Mucosa of descending colon (tissue), 3 donors: ENCODE measurements at regions not wholly inside any gene's neighbourhood (a gene's known extent, or its start where the extent isn't known, plus 50 kb on each side); places are given as distances from the start of the nearest gene placed in this dataset.

Source experiments
- ATAC-seq: fragments of 200-7000 bp; cut with Tn5 transposase; one replicate; pipeline ENCODE4 v1.9.1; 2020; ENCODE audit warnings: mild to moderate bottlenecking, moderate library complexity
- DNase-seq, 3 donors: peaks; one replicate each; pipeline ENCODE4 v3.0.0-alpha.2; 2020
- H3K36me3 ChIP-seq: fragments of 200-600 bp; one replicate; pipeline ENCODE4 v1.8.0; 2021; ENCODE audit warnings: low read depth, mild to moderate bottlenecking
- H3K4me1 ChIP-seq: fragments of 200-600 bp; one replicate; pipeline ENCODE4 v1.8.0; 2021; ENCODE audit warnings: low read depth, mild to moderate bottlenecking
- H3K4me3 ChIP-seq: fragments of 200-600 bp; one replicate; pipeline ENCODE4 v1.8.0; 2021; ENCODE audit warnings: mild to moderate bottlenecking
- H3K9me3 ChIP-seq: fragments of 200-600 bp; one replicate; pipeline ENCODE4 v1.8.0; 2021; ENCODE audit warnings: mild to moderate bottlenecking
- intact Hi-C, 2 donors: fragments of 100-400 bp; cut with DNase I in 1 of 2; cut with micrococcal nuclease in 1 of 2; formaldehyde crosslinking; loops; one replicate each; pipeline versions ENCODE4 v1.11.0 to v1.11.1; 2022; cut with DNase I, micrococcal nuclease
- TF ChIP-seq, protein P1 (sequence below): fragments of 200-600 bp; IDR thresholded peaks from one replicate; pipeline ENCODE4 v1.8.0; 2022; ENCODE audit warnings: antibody characterized with exemption, mild to moderate bottlenecking
- donor health status: DM: no; HTN: no; CAD: no; lungs with moderate emphysema.
- donor health status: DM: no; HTN: no; CAD: no.
- donor health status: DM: no; HTN: yes; CAD: no.

GRCh38 chr4:14434483-14434882, 567.8 kb upstream of the CPEB2 start:
- ATAC-seq: no peak
- H3K9me3 ChIP-seq: no peaks in the 10 kb centered on the region
- intact Hi-C loops: no loop called here
- TF ChIP-seq, protein P1, sequence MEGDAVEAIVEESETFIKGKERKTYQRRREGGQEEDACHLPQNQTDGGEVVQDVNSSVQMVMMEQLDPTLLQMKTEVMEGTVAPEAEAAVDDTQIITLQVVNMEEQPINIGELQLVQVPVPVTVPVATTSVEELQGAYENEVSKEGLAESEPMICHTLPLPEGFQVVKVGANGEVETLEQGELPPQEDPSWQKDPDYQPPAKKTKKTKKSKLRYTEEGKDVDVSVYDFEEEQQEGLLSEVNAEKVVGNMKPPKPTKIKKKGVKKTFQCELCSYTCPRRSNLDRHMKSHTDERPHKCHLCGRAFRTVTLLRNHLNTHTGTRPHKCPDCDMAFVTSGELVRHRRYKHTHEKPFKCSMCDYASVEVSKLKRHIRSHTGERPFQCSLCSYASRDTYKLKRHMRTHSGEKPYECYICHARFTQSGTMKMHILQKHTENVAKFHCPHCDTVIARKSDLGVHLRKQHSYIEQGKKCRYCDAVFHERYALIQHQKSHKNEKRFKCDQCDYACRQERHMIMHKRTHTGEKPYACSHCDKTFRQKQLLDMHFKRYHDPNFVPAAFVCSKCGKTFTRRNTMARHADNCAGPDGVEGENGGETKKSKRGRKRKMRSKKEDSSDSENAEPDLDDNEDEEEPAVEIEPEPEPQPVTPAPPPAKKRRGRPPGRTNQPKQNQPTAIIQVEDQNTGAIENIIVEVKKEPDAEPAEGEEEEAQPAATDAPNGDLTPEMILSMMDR: no peak
- no peaks in the 10 kb centered on the region for H3K36me3 ChIP-seq
- no peak for DNase-seq
- no peaks in the 10 kb centered on the region for H3K4me1 ChIP-seq
- H3K4me3 ChIP-seq: no peak overlapping the region

- no peaks in the 10 kb centered on the region for H3K9me3 ChIP-seq
- H3K4me3 ChIP-seq: no peak overlapping the region
- ATAC-seq (no peak), DNase-seq (no peak)
- intact Hi-C loops: no loop called here
- no peaks in the 10 kb centered on the region for H3K4me1 ChIP-seq
- no peaks in the 10 kb centered on the region for H3K36me3 ChIP-seq
- TF ChIP-seq, protein P1: no peak
Measured at GRCh38 chr4:14434916-14435315, 567.4 kb upstream of the CPEB2 start.

- Histone ChIP-seq H3K9me3 (no peaks in the 10 kb centered on the region), H3K36me3 (no peaks in the 10 kb centered on the region), H3K4me1 (no peaks in the 10 kb centered on the region), H3K4me3 (no peak overlapping the region)
- intact Hi-C loops: no loop called here
- TF ChIP-seq, protein P1: no peak
- no peak for ATAC-seq
- no peak for DNase-seq
Measured at GRCh38 chr4:14441561-14441960, 560.7 kb upstream of the CPEB2 start.

DNA sequence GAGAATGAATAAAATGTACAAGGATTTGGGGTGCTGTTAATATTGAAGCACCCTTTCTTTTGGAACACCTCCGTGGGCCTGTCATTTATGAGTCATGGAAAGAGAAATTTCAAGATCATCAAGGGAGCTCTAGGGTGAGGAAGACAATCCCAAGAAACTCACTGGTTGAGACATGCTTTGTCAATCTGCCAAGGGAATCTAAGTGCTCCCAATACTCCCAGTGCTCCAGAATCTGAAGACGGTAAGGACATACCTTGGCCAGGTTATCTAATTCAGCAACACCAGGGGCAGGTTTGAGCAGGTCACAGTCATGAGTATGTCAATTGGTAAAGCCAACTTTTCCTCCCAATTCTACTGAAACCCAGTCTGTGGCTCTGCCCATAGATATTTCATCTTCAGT, 556.4 kb upstream of the CPEB2 start:
- Histone ChIP-seq H3K9me3 (no peaks in the 10 kb centered on the region), H3K4me1 (no peaks in the 10 kb centered on the region), H3K36me3 (no peaks in the 10 kb centered on the region), H3K4me3 (no peak overlapping the region)
- no peak for DNase-seq
- TF ChIP-seq, protein P1: no peak
- no peak for ATAC-seq
- intact Hi-C loops: no loop called here

DNA sequence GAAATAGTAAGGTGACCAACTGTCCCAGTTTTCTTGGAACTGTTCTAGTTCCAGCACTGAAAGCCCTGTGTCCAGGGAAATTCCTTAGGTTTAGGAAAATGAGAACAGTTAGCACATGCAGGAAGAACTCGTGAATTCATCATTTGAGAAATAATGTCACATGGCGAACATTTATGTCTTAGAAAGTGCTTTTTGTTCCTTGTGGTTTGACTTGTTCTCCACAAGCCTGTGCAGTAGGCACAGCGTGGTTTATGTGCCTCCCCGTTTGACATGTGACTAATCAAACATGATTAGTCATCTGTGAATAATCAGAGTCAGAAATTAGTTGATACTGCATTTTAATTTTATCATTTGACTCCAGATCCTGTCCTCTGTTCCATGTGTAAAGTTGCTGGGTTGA, 556.0 kb upstream of the CPEB2 start:
- TF ChIP-seq, protein P1: no peak
- no peak overlapping the region for H3K4me3 ChIP-seq
- H3K9me3 ChIP-seq: no peaks in the 10 kb centered on the region
- no peak for ATAC-seq
- H3K4me1 ChIP-seq: no peaks in the 10 kb centered on the region
- no peak for DNase-seq
- H3K36me3 ChIP-seq: no peaks in the 10 kb centered on the region
- intact Hi-C loops: no loop called here

- DNase-seq (no peak), ATAC-seq (no peak)
- no peaks in the 10 kb centered on the region for H3K9me3 ChIP-seq
- no peak overlapping the region for H3K4me3 ChIP-seq
- intact Hi-C loops: no loop called here
- H3K4me1 ChIP-seq: no peaks in the 10 kb centered on the region
- TF ChIP-seq, protein P1: no peak
- H3K36me3 ChIP-seq: no peaks in the 10 kb centered on the region
Measured at GRCh38 chr4:14446904-14447303, 555.4 kb upstream of the CPEB2 start.
